IPS-NIHi7 (cell line): ENCODE measurements at regions not wholly inside any gene's neighbourhood (a gene's known extent, or its start where the extent isn't known, plus 50 kb on each side); places are given as distances from the start of the nearest gene placed in this dataset.

ENCODE experiments used
- DNase-seq: peaks from one replicate; pipeline ENCODE4 v3.0.0; 2012; ENCODE audit warnings: mixed read lengths; ENCODE audit errors: extremely low spot score

DNA sequence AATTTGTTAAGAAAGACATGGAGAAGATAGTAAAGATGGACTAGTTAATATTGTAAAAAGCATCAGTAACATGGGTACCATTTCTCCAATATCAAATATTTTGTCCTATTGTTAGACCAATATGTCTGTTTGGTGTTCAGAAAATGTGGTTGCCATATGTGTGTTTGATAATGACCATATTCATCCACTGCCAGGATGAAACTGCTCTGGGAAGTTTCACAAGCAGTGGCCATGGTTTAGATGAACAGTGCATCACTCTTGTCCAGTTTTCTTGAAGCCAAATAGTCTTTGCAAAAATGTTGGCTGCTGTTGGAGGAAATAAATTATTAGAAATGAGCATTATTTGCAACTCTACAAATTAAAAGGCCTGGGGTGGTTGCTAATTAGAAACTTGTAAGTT lies 333.8 kb downstream of the NUF2 start:
- DNase-seq: no peak

DNA sequence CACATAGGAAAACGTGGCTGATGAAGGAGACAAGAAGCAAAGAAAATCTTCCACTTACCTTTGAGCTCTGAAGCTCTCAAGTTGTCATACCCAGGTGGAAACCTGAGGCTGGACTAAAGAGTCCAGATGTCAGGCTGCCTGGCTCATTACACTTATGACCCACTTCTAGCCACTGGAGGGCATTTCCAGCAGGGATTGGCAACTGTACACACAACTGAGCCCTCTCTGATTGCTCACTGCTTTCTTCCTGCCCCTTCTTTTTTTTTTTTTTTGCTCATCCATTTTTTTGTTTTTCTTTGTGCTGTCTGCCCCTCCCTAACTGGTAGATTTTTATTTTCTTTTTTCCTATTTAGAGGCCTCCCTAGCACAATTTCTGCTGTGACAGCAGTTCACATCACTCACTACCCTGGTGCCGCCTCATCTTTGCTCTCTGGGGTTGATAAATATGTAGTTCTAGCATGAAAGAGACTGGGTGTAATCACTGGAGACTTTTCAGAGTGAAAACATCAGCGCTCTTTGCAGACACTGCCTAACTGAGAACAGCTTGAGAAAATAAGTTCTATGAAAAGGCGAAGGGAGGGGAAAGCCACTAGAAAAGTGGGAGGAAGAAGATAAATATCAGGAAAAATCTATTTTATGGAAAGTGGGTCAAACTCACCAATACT lies 334.5 kb downstream of the NUF2 start:
- DNase-seq: no peak

DNA sequence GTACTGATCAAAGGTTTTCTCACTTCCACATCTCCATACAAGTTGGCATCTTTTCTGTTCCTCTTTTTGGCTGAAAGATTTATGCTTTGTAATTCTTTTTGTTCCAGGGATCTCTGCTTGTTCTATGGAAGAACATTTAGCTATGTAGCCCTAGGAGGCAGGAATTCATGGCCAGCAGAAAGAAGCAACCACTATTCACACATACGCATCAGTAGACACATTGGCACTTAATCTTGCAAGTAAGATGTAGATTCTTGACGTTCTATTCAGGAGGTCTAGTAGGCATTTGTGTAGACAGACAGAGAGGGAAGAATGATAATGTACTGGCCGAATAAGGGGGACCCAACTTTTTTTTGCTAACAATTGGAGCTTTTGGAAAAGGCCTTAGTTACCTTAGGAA lies 336.0 kb downstream of the NUF2 start:
- DNase-seq: no peak

DNA sequence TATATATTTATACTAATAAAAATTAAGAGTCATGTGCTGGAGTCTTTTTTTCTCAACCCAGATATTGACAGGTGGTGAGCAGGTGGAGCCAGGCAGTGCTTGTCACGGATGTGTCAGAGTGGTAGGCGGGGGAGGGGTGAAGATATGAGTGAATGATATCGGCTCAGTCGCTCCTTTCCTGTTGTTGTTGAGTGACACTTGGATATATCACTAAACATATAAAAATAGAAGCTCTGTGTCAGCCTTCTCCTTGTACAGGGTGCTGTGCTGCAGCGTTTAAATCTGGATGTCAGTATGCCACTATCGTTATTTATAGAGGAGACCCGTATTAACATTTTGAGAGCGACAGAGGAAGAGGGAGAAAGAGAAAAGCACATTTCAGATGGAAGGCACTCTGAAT lies 339.6 kb downstream of the NUF2 start:
- no peak for DNase-seq

DNA sequence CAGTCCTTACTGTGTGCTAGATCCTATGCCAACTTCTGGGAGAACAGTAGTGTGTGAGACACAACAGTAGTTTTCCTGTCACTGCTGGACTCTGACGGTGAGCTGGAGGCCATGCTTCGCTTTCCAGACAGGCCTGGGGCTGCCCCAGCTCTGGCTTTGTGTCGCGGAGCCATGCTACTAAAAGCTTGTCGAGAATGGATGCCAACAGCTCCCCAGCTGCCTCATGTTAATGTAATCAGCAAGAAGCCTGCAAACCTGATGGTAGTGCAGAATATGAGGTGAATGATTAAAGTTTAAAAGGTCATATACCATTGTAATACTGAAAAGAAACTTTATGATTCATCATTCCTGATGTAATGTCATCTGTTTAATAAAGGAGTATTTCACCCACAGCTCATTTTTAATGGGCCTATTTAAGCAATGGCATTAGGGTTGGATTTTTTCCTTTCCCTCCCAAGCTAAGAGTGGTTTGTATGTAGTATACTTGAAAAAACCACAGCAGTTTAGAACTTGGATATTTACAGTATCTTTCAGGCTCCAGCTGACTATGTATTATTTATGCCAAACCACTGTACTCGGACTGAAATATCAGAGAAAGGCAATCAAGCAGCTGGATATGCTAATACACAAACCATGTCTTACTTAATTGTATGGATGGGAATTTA lies 343.0 kb downstream of the NUF2 start:
- no peak for DNase-seq

DNA sequence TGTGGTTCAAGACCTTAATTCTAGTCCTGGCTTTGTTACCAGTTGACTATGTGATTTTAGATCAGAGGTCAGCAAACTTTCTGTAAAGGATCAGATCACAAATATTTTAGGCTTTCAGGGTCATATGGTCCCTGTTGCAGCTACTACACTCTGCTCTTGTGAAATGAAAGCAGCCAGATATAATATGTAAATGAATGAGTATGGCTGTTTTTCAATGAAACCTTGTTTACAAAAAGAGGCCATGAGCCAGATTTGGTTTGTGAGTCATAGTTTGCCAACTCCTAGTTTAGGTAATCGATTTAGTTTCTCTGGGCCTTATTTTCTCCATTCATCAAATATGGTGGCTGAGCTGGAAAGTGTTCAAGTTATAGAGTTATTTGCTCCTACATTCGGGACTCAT lies 346.7 kb downstream of the NUF2 start:
- DNase-seq: no peak

DNA sequence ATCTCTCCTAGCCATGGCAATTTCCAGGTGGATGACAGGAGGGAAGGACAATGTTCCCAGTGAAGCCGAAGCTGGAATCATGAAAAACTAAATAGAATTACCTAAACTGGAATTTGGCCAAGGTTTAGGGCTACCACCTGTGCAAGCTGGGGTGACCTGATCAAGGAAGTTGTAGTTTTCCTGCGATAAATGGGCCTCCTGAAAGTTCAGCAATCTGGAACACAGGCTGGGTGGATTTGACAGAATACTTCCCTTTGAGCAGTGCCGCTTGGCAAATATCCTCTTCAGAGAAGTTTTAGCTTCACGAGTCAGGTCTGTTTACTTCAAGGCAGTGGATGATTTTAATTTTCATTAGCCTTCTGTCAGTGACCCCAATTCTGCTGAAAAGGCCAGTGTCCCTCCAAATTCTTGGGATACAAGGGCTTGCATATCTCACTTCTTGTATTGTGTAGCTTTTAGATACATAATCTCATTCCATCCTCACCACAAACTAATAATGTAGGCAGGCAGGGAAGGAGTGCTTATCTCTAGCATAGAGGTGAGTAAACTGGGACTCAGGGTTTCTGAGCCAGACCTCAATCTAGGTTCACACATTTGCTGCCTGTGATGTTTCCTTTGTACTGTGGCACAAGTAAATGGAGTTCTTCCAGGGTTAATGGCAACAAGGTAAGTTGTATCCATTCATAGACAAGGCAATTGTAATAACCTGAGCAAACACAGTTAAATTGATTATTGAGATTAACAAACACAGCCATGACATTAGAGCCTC lies 349.4 kb downstream of the NUF2 start:
- no peak for DNase-seq

DNA sequence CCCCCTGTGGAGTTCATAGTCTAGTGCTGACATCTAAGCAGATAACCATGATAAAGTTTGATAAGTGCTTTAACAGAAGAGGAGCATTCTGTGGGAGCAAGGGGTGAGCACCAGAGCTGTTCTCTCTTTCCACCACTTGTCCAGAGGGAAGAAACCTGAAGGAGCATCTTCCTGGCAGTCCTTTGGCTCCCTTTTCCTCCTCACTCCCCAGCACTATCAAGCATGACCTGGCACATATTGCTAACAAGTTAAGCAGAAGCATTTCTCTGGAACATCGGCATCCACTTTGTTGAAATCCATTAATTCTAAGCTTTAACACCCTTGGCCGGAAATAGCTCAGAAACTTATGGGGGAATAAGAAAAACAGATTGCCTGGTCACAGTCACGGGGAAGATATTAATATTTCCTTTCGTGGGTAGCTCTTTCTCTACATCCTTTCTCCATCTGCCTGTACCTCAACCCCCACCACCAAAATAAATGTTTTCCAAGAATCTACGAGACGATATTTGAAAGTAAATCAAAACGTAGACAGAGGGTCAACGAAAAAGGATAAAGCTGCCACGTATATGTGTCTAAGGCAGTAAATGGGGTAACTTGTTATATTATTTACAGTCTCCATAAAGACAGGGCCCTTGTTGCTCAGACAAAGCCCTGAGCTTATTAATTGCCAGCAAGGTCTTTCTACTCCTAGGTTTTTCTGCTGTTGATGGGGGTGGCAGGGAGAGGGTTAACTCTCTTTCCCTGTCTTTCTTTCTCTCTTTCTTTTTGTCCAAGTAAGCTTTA lies 351.4 kb downstream of the NUF2 start:
- no peak for DNase-seq

DNA sequence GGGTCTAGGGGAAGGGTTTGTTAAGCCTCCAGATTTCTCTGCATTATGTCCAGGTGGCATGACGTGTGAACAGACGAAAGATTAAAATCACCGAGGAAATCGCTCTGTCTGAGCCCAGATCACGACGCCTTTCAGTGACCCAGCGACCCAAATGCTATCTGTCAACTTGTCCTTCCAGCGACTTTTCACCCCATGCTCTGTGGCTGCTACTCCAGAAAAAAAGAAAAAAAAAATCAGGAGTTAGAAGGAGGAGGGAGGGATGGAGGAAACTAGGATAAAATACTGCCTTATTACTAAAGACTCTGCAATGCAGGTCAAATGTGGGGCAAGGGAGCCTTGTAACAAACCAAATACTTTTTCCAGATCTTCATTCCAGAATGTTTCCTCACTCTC lies 352.0 kb downstream of the NUF2 start:
- no peak for DNase-seq

DNA sequence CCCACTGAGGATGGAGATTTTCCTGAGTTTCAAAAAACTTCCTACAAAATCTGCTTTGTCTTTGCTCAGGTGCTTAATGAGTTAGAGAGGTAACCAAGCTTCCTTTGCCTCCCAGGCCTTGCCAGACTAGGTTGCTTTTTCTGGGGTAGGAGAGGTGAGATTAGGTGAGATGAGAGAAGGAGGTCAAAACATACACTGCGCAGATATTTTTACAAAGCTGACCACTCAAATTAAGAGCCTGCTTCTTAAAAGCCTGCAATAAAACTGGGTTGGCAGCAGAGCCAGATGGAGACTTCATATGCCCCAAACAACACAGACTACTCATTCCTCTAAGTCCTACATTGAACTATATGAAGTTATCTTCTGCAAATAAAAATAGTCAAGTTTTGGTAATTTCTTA lies 352.5 kb downstream of the NUF2 start:
- DNase-seq: no peak

DNA sequence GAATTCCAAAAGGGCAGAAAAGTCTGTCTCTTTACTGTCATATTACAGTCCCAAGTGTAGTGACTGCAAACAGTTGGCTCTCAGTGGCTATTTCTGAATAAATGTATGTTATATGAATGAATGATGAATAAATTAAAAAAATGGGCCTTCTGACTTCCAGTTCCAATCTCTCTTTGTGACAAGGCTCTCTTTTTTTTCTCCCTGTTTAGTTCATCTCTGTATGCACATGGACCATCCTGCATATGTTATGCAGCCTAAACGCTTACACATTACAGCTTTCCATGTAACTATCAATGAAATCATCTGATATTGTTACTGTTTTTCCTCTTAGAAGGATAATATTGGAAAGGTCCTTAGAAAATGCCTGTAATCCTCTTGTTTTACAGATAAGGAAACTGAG lies 363.0 kb downstream of the NUF2 start:
- DNase-seq: no peak

DNA sequence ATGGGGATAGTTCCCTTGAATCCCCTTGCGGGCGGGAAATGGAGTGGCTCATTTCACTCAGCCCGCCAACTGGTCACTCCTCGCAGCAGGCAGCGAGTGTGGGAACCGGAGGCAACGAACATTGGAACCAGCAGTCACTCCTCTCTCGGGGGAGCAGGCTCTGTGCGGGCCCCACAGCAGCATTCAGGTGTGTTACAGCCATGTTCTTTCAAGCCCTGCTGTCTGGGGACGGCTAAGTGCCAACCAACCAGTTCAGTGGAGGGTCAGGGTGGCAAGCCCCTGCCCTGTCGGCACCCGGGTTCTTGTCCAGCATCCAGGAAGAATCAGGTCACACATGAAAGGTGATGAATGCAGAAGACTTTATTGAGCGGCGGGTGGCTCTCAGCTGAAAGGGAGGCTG lies 370.5 kb downstream of the NUF2 start:
- no peak for DNase-seq

DNA sequence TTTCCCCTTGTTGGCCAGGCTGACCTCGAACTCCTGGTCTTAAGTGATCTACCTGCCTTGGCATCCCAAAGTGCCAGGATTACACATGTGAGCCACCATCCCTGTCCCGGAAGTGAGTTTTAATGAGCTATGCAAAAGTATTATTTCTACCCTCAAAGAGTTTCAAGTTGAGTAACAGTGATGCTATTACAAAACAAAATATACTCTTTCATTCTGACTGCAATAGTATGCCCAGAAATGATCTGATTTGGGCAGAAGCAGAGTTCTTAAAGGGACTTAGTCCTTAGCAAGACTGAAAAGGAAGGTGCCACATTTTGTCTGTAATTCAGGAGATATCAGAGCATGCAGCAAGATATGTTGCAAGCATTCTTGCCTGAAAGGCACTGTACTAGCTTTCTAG lies 375.4 kb downstream of the NUF2 start:
- no peak for DNase-seq

DNA sequence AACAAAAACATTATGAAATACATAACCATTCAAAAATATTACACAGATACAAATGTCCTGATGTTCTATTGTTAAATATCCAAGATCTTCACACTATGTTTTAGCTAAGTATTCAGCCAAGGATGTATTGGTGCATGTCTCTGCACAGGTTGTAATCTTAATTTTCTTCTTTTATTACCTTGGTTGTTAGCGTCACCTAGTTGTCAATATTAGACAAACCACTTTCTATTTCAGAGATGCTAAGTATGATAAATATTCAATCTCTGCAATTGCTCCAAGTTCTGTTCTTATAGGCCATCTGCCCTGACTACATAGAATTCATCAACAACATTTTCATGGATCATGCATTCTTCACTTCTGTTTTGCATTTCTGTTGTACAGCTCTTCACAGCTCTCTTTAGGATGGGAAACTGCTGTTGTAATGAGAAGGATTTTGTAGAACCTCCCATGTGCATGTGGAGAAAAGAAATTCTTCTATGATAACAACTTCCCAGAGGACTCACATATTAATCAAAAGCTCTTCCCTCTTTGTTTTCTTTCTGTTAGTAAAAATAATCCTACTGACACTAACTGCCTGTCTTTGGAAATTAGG lies 380.1 kb downstream of the NUF2 start:
- DNase-seq: no peak

DNA sequence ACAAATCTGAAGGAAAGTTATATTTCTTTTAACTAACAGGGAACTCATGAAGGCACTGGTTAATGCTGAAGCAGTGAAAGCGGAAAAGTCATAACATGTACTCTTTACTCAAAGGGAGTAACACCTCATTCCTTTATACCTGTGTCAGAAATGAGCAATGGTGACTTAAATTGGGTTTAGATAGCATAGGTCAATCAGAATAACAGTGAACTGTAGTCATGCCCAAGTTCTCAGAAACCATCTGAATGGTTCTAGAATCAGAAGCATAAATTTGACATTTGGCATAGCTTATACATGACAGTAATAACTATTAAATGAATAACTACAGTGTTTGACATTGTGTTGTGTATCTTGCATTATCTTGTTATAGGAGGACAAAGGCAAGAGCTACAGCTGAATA lies 382.0 kb downstream of the NUF2 start:
- no peak for DNase-seq

DNA sequence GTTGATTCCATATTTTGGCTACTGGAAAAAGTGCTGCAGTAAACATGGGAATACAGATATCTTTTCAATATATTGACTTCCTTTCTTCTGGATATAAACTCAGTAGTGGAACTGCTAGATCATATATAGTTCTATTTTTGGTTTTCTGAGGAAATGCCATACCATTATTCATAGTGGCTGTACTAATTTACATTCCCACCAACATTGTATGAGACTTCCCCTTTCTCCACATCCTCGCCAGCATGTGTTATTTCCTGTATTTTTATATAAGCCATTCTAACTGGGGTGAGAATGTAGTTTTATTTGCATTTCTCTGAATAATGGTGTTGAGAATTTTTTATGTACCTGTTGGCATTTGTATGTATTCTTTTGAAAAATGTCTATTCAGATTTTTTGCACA lies 385.2 kb downstream of the NUF2 start:
- DNase-seq: no peak

DNA sequence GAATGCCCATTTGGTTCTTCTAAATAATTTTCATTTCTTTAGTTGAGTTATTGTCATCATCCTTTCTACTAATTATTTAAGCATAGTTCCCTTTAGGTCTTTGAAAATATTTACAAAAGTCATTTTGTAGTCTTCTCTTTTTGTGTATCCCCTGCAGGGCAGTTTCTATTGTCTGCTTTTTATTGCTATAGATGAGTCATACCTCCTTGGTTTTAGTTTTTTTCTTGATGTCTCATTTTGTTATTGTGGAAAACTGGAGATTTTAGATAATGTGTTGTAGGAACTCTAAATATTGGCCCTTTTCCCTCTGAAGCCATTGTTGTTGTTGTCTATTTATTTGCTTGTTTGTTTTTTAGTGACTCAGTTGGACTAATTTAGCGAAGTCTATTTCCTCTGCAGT lies 387.9 kb downstream of the NUF2 start:
- no peak for DNase-seq

DNA sequence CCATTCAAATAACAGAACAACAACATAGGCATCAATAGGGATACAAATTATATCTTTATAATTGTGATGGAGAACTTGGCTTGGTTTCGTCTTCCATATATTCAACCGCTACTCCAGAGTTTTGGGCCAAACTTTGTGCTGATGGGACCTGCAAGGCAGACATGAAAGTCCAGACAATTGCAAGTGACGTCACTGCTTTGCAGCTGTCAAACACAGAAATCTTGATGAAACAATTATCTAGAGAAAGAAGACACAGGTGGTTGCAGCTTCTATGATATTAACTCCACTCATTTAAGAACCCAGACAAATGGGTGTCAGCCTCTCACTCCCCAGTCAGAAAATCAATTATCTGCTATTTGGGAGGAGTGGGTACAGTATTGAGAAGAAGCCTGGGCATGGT lies 390.6 kb downstream of the NUF2 start:
- DNase-seq: no peak

DNA sequence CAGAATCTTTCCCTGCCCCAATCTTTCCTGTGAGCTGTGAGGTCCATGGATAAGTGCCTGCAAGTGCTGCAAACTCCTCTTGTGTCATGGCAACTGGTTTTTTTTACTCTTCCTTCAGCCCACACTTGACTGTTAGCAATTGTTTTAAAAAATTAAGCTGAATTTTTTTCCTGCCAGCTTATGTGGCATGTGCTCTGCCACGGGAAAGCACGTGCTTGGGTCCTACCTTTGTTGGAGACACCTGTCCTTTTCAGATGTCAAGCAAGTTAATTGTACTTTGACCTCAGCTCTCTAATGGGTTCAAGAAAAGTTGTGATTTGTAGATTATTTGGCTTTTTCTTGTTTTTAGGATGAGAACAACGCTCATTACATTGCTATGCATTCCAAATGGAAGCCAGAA lies 398.5 kb downstream of the NUF2 start:
- no peak for DNase-seq

DNA sequence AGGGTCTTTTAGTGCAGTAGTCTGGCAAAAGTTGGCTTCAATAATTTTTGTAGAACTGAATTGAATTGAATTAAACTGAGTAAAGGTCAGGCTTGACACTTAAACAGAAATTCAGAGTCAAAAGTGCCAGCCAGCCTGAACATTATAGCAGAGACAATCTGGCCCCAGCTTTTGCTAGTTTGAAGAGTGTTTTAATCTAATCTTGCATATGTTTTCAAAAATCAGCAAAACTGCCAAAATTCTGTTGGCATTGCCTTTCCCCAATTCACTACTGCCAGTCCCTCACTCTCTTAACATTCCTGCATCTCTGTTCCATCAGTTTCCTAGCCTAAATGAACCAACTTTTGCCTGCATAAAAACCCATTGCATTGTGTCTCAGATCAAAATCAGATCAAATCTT lies 403.8 kb downstream of the NUF2 start:
- no peak for DNase-seq

DNA sequence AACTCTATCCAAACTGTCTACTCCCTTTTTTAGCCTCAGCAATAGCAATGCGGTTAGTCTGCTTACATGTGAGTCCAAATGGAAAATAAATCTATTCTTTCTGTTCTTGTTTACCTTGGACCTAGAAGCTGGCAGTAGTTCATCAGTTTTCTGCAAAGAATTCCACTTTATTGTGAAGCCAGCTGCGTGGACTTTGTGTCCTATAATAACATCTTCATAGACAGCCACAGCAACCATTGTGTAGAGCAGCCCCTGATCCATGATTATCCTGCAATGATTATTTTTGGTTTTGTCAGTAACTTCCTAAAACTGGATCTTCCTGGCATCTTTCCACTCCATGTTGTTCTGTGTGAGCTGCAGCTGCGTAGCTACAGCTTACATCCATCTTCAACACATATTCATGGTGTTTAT lies 408.7 kb downstream of the NUF2 start:
- DNase-seq: no peak

DNA sequence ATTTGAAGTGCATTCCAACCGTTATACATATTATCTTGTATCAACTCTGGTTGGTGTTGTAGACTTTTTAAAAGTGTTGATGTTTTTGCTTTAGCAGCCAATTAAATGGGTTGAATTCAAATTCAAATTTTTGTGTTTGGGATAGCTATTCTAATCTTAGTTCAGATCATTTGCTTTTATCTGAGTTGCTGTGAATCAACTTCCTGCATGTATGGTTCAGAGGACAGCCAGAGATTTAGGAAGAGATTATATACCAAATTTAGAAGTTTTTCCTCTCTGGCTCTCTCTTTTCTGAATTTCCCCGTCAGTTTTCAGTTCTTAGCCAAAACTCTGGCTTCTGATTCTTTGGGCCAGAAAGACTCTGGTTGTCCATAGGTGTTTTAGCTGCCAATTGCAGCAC lies 415.5 kb downstream of the NUF2 start:
- no peak for DNase-seq
